HEK293 (cell line): ENCODE measurements at regions not wholly inside any gene's neighbourhood (a gene's known extent, or its start where the extent isn't known, plus 50 kb on each side); places are given as distances from the start of the nearest gene placed in this dataset.

Source experiments
- CTCF ChIA-PET: fragments of 350-600 bp; formaldehyde crosslinking; extraction: SDS; loops from one replicate; lab custom pipeline; 2021; ENCODE audit warnings: antibody characterized with exemption; lab: Yijun Ruan, JAX
- POLR2A ChIA-PET: fragments of 300-600 bp; formaldehyde crosslinking; extraction: SDS; loops from one replicate; lab custom pipeline; 2020; ENCODE audit warnings: antibody characterized with exemption, inconsistent platforms; lab: Yijun Ruan, JAX
- H3K27ac ChIP-seq: fragments of 200-500 bp; sonication (Bioruptor generic); 2 replicates; pipeline ENCODE4 v1.5.1; 2014; ENCODE audit warnings: low read depth, low read length, control low read depth, inconsistent platforms; ENCODE audit errors: extremely low read depth
- H3K36me3 ChIP-seq, 2 experiments: fragments of 200-500 bp in 1 of 2; sonication (Bioruptor generic) in 1 of 2; 1 replicate in 1 of 2; 2 replicates in 1 of 2; pipeline ENCODE4 v1.5.1; 2014 to 2017; ENCODE audit warnings: inconsistent platforms in 2 of 2, low read length in 2 of 2; ENCODE audit not compliant: control insufficient read depth in 2 of 2, insufficient read depth in 1 of 2
- H3K4me1 ChIP-seq: fragments of 200-500 bp; sonication (Bioruptor generic); 2 replicates; pipeline ENCODE4 v1.5.1; 2014; ENCODE audit warnings: mild to moderate bottlenecking, low read length, inconsistent platforms; ENCODE audit not compliant: control insufficient read depth, insufficient read depth
- H3K4me3 ChIP-seq: 2 replicates; pipeline ENCODE4 v1.5.1; 2011; ENCODE audit warnings: low read depth, mild to moderate bottlenecking, control low read depth, low read length, moderate library complexity
- H3K9me3 ChIP-seq: fragments of 200-500 bp; sonication (Bioruptor generic); 2 replicates; pipeline ENCODE4 v1.5.1; 2014; ENCODE audit warnings: low read depth, low read length, inconsistent platforms; ENCODE audit not compliant: control insufficient read depth, insufficient read depth
- EGR2 ChIP-seq: fragments of 450-650 bp; formaldehyde crosslinking; IDR thresholded peaks from 2 replicates; pipeline ENCODE4 v1.5.1; 2016; ENCODE audit warnings: low read depth, missing biosample characterization, missing genetic modification characterization
- TRIM28 ChIP-seq: IDR thresholded peaks from 2 replicates; pipeline ENCODE4 v1.6.1; 2011; ENCODE audit warnings: low read length, control low read depth, borderline replicate concordance
- ZBTB49 ChIP-seq: fragments of 450-650 bp; formaldehyde crosslinking; IDR thresholded peaks from 2 replicates; pipeline ENCODE4 v1.5.1; 2016; ENCODE audit warnings: missing biosample characterization, missing genetic modification characterization, low read depth
- ZFP69B ChIP-seq: fragments of 450-650 bp; formaldehyde crosslinking; IDR thresholded peaks from 2 replicates; pipeline ENCODE4 v1.5.1; 2016; ENCODE audit warnings: missing biosample characterization, missing genetic modification characterization
- ZIC2 ChIP-seq: fragments of 450-650 bp; formaldehyde crosslinking; IDR thresholded peaks from 2 replicates; pipeline ENCODE4 v1.5.1; 2016; ENCODE audit warnings: missing biosample characterization, missing genetic modification characterization
- ZNF155 ChIP-seq: fragments of 450-650 bp; formaldehyde crosslinking; IDR thresholded peaks from 2 replicates; pipeline ENCODE4 v1.5.1; 2016; ENCODE audit warnings: missing biosample characterization, missing genetic modification characterization
- ZNF211 ChIP-seq: fragments of 450-650 bp; formaldehyde crosslinking; IDR thresholded peaks from 2 replicates; pipeline ENCODE4 v1.5.1; 2016; ENCODE audit warnings: low read depth, missing biosample characterization, missing genetic modification characterization
- ZNF341 ChIP-seq: fragments of 450-650 bp; formaldehyde crosslinking; IDR thresholded peaks from 2 replicates; pipeline ENCODE4; 2016; ENCODE audit warnings: low read depth, missing biosample characterization, missing genetic modification characterization
- ZNF433 ChIP-seq: fragments of 450-650 bp; formaldehyde crosslinking; IDR thresholded peaks from 2 replicates; pipeline ENCODE4 v1.5.1; 2016; ENCODE audit warnings: missing biosample characterization, missing genetic modification characterization, low read depth
- ZNF501 ChIP-seq: fragments of 450-650 bp; formaldehyde crosslinking; IDR thresholded peaks from 2 replicates; pipeline ENCODE4 v1.5.1; 2016; ENCODE audit warnings: missing biosample characterization, missing genetic modification characterization
- ZNF558 ChIP-seq: fragments of 450-650 bp; formaldehyde crosslinking; IDR thresholded peaks from 2 replicates; pipeline ENCODE4 v1.5.1; 2016; ENCODE audit warnings: missing biosample characterization, missing genetic modification characterization
- ZNF654 ChIP-seq: fragments of 450-650 bp; formaldehyde crosslinking; IDR thresholded peaks from 2 replicates; pipeline ENCODE4 v1.5.1; 2016; ENCODE audit warnings: low read depth, missing biosample characterization, missing genetic modification characterization
- ZNF792 ChIP-seq: fragments of 450-650 bp; formaldehyde crosslinking; IDR thresholded peaks from 2 replicates; pipeline ENCODE4 v1.5.1; 2016; ENCODE audit warnings: missing biosample characterization, missing genetic modification characterization
- ZSCAN23 ChIP-seq: fragments of 450-650 bp; formaldehyde crosslinking; IDR thresholded peaks from 2 replicates; pipeline ENCODE4 v1.5.1; 2016; ENCODE audit warnings: missing biosample characterization, missing genetic modification characterization
- TF ChIP-seq, protein P1 (sequence below): fragments of 450-650 bp; formaldehyde crosslinking; IDR thresholded peaks from 2 replicates; pipeline ENCODE4 v1.5.1; 2016; ENCODE audit warnings: missing biosample characterization, missing genetic modification characterization, low read depth

DNA sequence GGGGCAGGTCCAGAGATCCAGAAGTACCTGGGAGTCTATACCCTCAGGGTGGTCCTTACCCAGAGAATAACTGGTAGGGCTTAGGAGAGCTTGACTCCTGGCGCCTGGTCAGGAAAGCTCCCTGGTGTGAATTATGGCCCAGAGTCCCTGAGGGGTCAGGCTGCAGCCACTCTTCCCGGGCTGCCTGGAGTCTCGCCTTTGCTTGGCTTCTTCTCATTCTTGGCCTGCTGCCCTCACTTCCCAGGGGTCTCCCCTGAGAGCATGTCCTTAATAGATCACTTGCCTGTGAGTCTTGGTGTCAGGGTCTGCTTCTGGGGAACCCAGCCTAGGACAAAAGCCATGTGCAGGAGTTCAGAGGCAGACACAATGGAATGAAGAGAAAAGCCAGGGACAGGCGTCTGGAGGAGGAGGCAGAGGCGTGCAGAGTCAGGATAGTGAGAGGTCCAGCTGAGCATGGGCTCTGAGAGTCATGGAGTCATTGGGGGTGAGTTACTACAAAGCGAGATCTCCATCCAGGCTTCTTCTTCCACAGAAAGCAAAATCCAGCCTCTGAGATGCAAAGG, 212.3 kb downstream of the TFAP2C start:
- no peak overlapping the region for H3K27ac ChIP-seq
- H3K9me3 ChIP-seq, result no peaks in the 10 kb centered on the region
- no peaks in the 10 kb centered on the region for H3K36me3 ChIP-seq
- TF ChIP-seq ZNF558, result no peak
- TF ChIP-seq ZIC2 (tag by site-specific recombination), result peak; percentile 64
- 0 out of 2 replicates have a peak, but pooled peaks have one; percentile 9 for TF ChIP-seq EGR2 (tag by site-specific recombination)
- TF ChIP-seq, all 188 proteins: peak for 2
- Histone ChIP-seq H3K4me3 (no peak overlapping the region), H3K4me1 (no peaks in the 10 kb centered on the region)
- CTCF ChIA-PET, result no interaction called here
- POLR2A ChIA-PET, result no interaction called here

DNA sequence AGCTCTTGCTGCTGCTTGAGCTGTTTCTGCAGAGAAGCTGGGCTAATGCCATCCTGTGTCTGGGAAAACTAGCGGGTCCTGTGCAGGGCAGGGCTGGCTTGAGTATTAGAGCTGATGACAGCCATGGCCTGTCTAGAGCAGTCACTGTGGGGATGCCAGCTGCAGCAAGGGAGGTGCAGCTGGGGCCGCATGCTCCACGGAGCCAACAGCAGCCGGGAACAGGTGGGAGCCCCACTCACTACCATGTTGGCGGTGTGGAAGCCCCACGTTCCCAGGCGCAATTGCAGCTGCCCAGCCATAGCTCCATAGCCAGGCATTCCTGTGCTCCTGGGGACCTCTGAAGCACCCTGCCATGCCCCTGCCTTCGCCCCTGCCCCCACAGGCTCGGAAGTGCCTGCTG, 212.9 kb downstream of the TFAP2C start:
- no peak overlapping the region for H3K27ac ChIP-seq
- POLR2A ChIA-PET, result no interaction called here
- TF ChIP-seq, protein P1, sequence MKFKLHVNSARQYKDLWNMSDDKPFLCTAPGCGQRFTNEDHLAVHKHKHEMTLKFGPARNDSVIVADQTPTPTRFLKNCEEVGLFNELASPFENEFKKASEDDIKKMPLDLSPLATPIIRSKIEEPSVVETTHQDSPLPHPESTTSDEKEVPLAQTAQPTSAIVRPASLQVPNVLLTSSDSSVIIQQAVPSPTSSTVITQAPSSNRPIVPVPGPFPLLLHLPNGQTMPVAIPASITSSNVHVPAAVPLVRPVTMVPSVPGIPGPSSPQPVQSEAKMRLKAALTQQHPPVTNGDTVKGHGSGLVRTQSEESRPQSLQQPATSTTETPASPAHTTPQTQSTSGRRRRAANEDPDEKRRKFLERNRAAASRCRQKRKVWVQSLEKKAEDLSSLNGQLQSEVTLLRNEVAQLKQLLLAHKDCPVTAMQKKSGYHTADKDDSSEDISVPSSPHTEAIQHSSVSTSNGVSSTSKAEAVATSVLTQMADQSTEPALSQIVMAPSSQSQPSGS, result no peak
- TF ChIP-seq ZNF341, result no peak
- no peak for TF ChIP-seq TRIM28
- TF ChIP-seq ZNF501 (tag by site-specific recombination), result no peak
- TF ChIP-seq ZNF433 (tag by site-specific recombination), result no peak
- no peak for TF ChIP-seq ZFP69B (tag by site-specific recombination)
- TF ChIP-seq ZSCAN23 (tag by site-specific recombination), result no peak
- TF ChIP-seq ZBTB49 (tag by site-specific recombination), result no peak
- TF ChIP-seq ZNF792 (tag by site-specific recombination), result no peak
- TF ChIP-seq, all 188 proteins: peak for 0

GRCh38 chr20:56843386-56843785, 214.3 kb downstream of the TFAP2C start:
- ChIA-PET CTCF (interaction anchor here (0.6 to 1.6 kb wide), 9 partner anchors 8 to 293 kb away, joined by 3 to 9 read pairs (median 4); no protein-coding TSS in a partner anchor), POLR2A (no interaction called here)
- no peaks in the 10 kb centered on the region for H3K4me1 ChIP-seq
- no peaks in the 10 kb centered on the region for H3K36me3 ChIP-seq
- H3K27ac ChIP-seq, result no peak overlapping the region
- no peak for TF ChIP-seq ZNF155
- H3K4me3 ChIP-seq, result no peak overlapping the region
- H3K9me3 ChIP-seq, result no peaks in the 10 kb centered on the region

More for the DNA sequence above, 212.9 kb downstream of the TFAP2C start:
- Histone ChIP-seq H3K36me3 (no peaks in the 10 kb centered on the region), H3K4me3 (no peak overlapping the region), H3K4me1 (no peaks in the 10 kb centered on the region), H3K9me3 (no peaks in the 10 kb centered on the region)
- CTCF ChIA-PET, result no interaction called here

GRCh38 chr20:56843817-56844216, 214.7 kb downstream of the TFAP2C start:
- no peak overlapping the region for H3K27ac ChIP-seq
- ChIA-PET CTCF (interaction anchor here (0.6 to 1.6 kb wide), 9 partner anchors 8 to 293 kb away, joined by 3 to 9 read pairs (median 4); no protein-coding TSS in a partner anchor), POLR2A (no interaction called here)
- no peaks in the 10 kb centered on the region for H3K9me3 ChIP-seq
- no peak overlapping the region for H3K4me3 ChIP-seq
- no peaks in the 10 kb centered on the region for H3K4me1 ChIP-seq
- H3K36me3 ChIP-seq, result no peaks in the 10 kb centered on the region
- TF ChIP-seq ZIC2 (tag by site-specific recombination) (peak; percentile 28; the same call in 1 of the 2 replicates), ZNF211 (tag by site-specific recombination) (no peak), ZNF654 (tag by site-specific recombination) (peak; percentile 7; the same call in 1 of the 2 replicates)
